DMS114 treated with DMSO at 0.1 percent for 48 hours (cell line): ENCODE measurements at regions not wholly inside any gene's neighbourhood (a gene's known extent, or its start where the extent isn't known, plus 50 kb on each side); places are given as distances from the start of the nearest gene placed in this dataset.

ENCODE experiments used
- DNase-seq: peaks from one replicate; lab custom pipeline; 2025; ENCODE audit not compliant: unreplicated experiment; lab: John Stamatoyannopoulos, UW

- DNase-seq, result no peak
Observed at GRCh38 chr7:106806556-106806955, 58.5 kb upstream of the PIK3CG start.

- no peak for DNase-seq
Observed at GRCh38 chr7:106807474-106807873, 57.6 kb upstream of the PIK3CG start.

GRCh38 chr7:106808967-106809635 lies 56.0 kb upstream of the PIK3CG start:
- no peak for DNase-seq

DNA sequence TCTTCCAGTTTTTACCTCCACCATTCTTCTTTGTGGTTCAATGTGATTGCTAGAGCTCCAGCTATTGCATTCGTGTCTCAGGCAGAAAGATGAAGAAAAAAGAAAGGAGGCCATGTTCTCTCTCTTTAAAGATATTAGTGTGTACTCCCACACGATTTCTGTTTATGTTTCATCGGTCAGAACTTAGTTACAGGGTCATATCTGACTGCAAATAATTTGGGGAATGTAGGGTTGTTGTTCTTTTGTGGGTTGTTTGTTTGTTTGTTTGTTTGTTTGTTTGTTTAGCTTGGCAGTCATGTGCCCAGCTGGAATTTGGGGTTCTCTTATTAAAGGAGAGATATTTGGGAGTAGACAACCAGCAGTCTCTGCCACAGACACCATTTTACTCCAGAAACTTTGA lies 53.6 kb upstream of the PIK3CG start:
- DNase-seq, result no peak

DNA sequence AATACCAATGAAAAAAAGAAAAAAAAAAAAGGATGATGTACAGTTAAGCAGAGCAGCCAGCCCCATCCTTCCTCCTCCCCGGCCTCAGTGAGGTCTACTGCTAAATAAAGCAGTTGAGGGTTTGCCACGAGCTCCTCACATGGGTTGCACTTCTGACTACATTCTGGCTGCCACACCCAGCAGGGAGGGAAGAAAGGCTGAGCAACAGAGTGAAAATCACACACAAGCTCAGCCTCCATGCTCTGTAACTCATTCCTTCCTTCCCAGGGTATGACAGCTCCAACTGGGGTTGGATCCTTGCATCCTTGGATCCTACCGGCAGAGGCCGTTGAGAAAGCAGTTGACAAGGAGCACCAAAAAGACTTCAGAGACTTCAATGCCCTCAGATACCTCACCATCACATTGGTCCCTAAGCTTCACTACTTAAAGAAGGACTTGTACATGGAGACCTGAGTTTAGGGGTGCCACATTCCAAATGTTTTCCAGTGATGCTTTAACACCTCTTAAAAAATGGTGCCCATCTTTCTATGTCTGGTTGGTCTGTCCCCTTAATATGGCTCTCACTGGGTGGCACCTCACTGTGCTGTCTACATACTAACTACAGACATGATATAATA lies 52.9 kb upstream of the PIK3CG start:
- no peak for DNase-seq

GRCh38 chr7:106813705-106814305 lies 51.3 kb upstream of the PIK3CG start:
- DNase-seq, result no peak

DNA sequence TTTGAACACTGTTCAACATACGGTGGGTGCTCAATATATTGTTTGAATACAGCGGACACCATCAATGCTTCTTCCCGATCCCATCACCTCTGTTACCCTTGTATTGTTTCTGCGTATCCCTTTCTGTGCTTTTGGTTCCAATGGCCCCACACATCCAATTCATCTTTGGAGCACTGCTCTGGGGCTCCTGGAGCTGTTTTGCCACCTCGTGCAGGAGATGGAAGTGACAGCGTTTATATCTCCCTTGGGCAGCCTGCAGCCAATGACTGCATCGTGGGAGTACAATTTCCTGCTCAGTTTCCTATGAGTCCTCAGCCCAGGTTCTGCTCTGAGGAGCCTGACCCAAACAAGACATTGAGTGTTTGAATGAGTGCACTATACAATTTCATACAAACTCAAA lies 50.2 kb upstream of the PIK3CG start:
- DNase-seq, result no peak
